T-helper 2 cell (primary cell): ENCODE measurements at regions not wholly inside any gene's neighbourhood (a gene's known extent, or its start where the extent isn't known, plus 50 kb on each side); places are given as distances from the start of the nearest gene placed in this dataset.

Experiments
- DNase-seq, 5 experiments: peaks; one replicate each; pipeline versions ENCODE4 v3.0.0 to v3.0.0-alpha.2; 2012 to 2022

- no peak for DNase-seq
These were observed 57.5 kb downstream of the OSR1 start for GRCh38 chr2:19300961-19301360.

GRCh38 chr2:19299522-19299921 is 58.9 kb downstream of the OSR1 start:
- DNase-seq = no peak

DNA sequence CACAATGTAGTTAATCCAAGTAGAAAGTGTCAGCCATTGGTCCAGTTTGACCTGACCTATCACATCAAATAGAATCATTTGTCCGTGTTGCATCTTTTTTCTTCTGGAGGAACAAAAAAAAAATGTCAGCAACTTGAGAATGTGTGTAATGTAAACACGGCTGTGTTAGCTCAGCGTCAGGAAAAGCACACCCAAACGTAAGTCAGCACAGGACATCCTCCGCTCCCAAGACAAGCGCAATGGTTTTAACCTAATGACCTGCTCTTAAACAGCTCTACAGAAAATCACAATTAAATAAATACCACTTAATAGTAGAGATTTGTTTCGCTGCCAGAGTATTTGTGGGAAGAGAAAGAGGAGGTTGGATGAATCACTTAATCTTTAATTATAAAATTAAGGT is 59.4 kb downstream of the OSR1 start:
- no peak for DNase-seq

DNA sequence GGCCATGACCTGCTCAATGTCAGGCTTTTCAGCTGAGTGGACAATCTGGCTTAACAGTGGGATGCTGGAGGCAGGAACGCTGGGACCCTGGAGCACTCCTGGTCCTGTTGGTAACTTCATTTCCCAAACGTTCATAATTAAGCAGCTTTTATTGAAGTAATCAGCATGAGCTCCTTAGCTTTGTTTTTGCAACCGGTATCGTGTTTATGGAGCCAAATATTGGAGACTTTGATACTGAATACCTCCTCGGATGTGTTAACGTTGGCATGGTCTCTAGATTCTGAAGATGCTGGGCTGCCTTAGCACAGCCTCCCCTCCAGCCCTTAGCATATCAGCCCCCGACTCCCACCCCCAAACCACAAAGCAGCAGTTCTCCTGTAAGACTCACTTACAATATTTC is 60.7 kb downstream of the OSR1 start:
- no peak for DNase-seq

GRCh38 chr2:19295998-19296502 is 62.4 kb downstream of the OSR1 start:
- no peak for DNase-seq

DNA sequence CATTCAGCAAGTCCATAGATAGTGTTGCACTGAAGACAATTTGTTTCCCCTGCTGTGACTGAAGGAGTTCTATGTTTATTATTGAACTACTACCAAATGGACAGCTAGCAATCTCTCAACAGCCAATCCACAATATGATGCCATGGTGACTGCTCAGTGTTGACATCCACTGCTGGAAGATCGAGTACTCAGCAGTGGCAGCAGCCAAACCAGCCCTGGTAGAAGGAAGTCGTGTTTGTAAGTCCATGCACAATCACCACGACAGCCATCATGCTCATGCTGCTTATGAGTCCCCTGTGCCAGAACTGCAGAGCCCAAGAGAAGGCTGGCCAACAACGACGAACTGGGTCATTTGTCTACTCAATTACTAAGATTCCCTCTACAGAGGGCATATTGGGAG is 66.4 kb downstream of the OSR1 start:
- DNase-seq = no peak

GRCh38 chr2:19288291-19288690 is 70.1 kb downstream of the OSR1 start:
- DNase-seq = no peak

DNA sequence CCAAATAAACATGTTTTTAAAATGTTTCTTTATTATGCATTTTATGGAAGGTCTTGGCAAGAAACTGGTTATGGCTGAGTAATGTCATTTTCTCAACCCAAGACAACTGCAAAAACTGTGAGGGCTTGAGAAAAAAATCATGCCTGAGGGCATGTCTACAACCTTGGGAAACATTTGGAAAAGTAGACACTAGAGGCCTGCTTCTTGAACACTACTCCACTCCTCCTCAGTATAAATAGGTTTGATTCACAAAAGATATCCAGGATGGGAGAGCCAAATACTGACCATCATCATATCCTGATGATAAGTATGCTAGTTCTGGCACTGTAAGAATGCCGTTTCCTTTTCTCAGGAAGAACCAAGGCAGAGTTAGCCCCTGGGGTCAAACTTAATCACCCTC is 71.1 kb downstream of the OSR1 start:
- no peak for DNase-seq

GRCh38 chr2:19282305-19282704 is 76.1 kb downstream of the OSR1 start:
- DNase-seq = no peak

DNA sequence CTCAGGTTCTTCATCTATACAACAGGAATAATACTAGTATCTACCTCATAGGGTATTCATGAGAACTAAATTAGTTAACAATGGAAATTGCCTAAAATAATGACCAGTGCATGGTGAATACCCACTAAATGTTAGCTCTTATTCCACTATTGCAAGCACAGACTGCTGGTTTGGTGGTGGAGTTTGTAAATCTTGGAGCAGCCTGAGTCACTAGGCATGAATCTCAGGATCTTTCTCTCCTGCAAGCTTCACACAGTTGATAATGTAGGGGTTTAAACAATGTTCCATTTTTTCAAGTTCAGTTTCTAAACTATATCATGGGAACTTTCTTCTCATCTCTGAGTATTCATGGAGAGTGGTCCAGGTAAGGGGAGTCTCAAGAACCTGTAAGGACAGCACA is 84.0 kb downstream of the OSR1 start:
- no peak for DNase-seq

DNA sequence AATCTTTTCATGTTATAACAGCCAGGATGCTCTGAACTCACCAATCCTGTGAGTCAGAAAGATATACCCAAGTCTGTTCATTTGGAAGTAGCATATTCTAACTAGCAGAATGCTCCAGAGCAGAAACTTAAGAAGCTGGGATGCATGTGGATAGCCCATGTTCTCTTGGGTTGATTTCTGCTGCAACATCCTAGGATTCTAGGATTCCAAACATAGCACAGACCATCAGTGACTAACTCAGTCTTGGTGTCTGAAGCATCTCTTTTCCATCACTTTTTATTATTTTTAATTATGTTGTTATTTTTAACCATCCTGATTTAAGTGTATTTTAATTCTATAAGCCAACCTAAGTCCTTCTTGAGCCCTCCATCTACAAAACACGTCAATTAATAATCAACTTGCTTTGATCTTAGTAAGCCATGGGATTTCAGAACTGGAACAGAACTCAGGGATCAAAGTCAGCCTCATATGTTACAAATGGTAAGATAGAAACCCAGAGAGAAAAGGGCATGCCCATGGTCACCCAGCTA is 85.4 kb downstream of the OSR1 start:
- DNase-seq = no peak

DNA sequence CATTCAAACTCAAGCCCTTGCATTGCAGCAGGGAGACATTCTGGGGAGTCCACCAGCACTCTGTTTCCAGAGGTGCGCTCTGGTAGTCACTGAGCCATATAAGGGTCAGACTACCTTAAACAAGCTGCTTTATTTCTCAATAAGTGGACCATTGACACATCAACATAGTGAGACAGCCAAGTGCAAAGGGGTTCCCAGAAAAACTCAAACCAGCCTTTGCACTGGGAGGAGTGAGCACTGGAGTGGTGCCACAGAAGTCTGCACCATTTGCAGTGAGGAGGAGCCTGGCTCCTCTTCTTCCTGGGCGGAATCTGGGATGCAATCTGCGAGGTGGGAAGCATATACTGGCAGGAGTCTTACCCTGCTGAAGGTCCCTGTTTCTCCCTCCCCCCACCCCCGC is 86.4 kb downstream of the OSR1 start:
- no peak for DNase-seq

DNA sequence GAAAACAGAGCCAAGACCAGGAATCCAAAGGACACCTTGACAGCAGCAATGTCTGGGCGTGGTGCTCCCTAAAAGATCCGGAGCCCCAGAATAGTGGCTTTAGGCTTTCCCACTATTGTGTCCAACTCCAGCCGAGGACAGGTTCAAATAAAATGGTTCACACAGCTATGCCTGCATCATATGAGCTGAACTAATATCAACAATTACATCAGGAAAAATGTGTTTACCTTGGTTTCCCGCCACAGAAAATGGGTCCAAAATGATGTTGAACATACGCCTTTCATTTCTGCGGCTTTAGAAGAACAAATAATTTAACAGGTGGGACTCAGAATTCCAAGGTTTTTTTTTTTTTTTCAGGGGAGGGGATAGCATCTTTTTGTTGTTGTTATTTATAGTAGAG is 93.6 kb downstream of the OSR1 start:
- DNase-seq = no peak

DNA sequence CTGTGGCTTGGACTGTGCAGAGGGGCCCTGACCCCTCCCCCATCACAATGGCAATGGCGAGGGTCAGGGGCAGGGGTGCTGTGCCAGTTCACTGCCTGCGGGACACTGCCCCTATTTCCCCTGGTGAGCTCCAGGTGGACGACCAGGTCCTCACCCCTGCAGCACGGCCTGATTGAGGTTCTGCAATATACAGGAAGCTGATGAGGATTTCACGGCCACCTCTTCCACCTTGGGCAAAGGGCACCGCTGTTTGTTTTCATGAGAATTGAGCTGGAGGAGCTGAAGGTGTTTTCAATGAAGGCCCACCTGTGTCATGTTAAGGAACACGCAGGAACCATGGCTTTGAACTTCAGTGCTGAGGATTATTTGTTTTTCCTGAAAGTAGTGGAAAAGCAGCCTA is 96.3 kb downstream of the OSR1 start:
- no peak for DNase-seq

DNA sequence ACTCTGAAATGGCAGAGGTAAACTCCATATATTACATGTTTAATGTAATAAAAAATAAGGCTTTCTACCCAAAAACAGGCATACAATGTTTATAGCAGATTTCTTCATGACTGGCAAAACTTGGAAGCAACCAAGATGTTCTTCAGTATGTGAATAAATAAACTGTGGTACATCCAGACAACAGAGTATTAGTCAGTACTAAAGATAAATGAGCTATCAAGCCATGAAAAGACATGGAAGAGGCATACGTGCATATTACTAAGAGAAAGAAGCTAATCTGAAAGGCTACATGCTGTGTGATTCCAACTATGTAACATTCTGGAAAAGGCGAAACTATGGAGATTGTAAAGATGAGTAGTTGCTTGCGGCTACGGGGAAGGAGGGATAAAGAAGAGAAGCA is 97.4 kb downstream of the OSR1 start:
- no peak for DNase-seq

- DNase-seq = no peak
These were observed 102.3 kb downstream of the OSR1 start for GRCh38 chr2:19256121-19256601.

DNA sequence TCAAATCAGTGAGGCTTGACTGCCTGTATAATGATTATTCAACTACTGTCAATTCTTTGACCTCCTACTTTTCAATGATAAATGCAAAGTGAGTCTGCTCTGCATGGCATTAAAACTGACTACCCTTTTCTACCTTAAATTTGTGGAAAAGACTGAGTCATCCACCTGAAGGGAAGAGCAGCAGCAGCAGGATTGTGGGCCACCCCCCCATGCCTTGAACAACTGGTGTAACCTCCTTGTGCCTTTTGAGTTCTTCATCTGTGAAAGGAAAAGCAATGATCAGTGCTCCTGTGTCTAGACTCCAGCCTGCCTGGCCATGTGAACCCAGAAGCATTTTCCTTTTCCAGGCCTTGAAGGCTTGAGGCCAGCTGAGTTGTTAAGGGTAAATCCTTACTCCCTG is 102.9 kb downstream of the OSR1 start:
- DNase-seq = no peak

DNA sequence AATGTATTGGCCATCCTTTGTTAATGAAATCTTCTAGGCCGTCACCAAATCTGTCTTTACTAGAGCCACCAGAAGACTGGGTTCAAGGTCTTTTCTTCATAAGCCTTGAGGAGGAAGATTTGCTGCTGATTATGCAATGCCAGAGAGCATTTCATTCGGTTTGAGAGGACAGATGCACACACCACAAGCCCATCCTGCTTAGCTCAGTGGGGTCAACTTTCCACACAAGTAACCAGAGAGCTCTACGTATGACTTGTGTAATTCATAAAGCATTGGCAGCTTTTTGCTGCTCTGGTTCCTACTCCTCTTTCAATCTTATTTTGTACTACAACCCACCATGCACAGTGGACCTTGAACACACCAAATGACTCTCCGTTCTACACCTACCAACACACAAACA is 106.9 kb downstream of the OSR1 start:
- DNase-seq = no peak

- no peak for DNase-seq
These were observed 107.5 kb downstream of the OSR1 start for GRCh38 chr2:19250906-19251305.

DNA sequence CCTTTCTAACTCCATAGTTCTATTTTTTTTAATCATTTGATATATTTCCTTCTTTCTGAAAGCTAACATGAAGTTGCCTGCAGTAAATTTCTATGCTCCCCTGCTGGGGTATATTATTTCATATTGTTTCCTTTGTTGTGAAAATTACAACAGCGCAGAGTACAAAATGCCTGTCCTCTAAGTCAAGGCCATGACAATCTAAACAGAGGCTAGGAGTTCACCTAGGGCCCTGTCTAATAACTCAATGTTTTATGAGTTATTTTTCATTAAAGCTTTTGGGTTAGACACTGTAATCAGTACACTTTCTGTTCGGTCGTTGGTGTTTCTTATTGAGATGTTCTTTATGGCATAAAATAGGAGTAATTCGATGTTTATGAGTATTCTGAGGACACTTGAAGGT is 111.2 kb downstream of the OSR1 start:
- no peak for DNase-seq

DNA sequence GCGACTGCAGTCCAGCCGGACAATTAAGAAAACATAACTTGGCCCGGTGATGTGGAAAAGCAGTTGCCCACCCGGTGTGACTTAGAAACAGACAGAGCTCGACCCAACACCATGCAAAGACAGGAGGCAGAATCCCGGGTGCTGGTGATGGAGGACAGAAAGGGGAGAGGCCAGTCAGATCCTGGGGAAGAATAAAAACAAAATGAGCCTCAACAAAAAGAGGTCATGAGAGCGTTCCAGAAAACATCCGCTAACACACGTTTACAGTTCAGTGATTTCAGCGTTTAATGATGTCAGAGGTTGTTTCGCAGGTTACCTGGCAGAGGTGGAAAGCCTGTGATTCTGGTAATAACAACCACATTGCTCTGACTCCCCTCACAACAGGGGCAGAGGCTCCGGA is 111.9 kb downstream of the OSR1 start:
- DNase-seq = no peak

- DNase-seq = no peak
These were observed 113.7 kb downstream of the OSR1 start for GRCh38 chr2:19244460-19245363.

- no peak for DNase-seq
These were observed 119.9 kb downstream of the OSR1 start for GRCh38 chr2:19238440-19239060.

DNA sequence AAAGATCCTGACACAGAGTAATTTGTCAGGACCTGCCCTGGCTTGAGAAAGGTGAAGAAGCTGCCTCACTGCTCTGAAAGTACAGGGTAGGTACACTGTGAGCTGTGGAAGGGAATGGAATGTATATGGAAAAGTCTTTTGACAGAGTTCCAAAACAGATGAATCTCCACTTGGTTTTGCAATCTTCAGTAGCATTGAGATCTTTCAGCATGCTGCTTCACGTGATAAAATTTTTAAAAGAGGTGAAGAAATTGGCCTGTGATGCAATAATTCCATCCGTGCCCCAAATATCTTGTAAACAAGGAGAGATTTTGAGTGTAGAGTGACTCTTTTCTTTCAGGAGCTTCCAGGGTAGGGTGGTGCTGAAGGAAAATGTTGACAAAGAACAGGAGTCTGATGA is 123.1 kb downstream of the OSR1 start:
- DNase-seq = no peak
